VCaP (cell line): ENCODE measurements at regions not wholly inside any gene's neighbourhood (a gene's known extent, or its start where the extent isn't known, plus 50 kb on each side); places are given as distances from the start of the nearest gene placed in this dataset.

ENCODE experiments used
- H3K27ac ChIP-seq: fragments of 450-650 bp; 2 replicates; pipeline ENCODE4 v1.5.1; 2017
- TF ChIP-seq, protein P1 (sequence below): fragments of 450-650 bp; conservative IDR thresholded peaks from 2 replicates; pipeline ENCODE4 v1.5.1; 2017; ENCODE audit warnings: mild to moderate bottlenecking, moderate library complexity

GRCh38 chr4:11735651-11736050 lies 307.0 kb upstream of the HS3ST1 start:
- H3K27ac ChIP-seq, result no peak overlapping the region
- TF ChIP-seq, protein P1, sequence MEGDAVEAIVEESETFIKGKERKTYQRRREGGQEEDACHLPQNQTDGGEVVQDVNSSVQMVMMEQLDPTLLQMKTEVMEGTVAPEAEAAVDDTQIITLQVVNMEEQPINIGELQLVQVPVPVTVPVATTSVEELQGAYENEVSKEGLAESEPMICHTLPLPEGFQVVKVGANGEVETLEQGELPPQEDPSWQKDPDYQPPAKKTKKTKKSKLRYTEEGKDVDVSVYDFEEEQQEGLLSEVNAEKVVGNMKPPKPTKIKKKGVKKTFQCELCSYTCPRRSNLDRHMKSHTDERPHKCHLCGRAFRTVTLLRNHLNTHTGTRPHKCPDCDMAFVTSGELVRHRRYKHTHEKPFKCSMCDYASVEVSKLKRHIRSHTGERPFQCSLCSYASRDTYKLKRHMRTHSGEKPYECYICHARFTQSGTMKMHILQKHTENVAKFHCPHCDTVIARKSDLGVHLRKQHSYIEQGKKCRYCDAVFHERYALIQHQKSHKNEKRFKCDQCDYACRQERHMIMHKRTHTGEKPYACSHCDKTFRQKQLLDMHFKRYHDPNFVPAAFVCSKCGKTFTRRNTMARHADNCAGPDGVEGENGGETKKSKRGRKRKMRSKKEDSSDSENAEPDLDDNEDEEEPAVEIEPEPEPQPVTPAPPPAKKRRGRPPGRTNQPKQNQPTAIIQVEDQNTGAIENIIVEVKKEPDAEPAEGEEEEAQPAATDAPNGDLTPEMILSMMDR, result no peak

- no peak overlapping the region for H3K27ac ChIP-seq
- TF ChIP-seq, protein P1, result no peak
Observed at GRCh38 chr4:11732155-11732554, 303.5 kb upstream of the HS3ST1 start.

GRCh38 chr4:11730545-11730944 lies 301.9 kb upstream of the HS3ST1 start:
- TF ChIP-seq, protein P1, result no peak
- peak overlapping the region; percentile 12 for H3K27ac ChIP-seq

DNA sequence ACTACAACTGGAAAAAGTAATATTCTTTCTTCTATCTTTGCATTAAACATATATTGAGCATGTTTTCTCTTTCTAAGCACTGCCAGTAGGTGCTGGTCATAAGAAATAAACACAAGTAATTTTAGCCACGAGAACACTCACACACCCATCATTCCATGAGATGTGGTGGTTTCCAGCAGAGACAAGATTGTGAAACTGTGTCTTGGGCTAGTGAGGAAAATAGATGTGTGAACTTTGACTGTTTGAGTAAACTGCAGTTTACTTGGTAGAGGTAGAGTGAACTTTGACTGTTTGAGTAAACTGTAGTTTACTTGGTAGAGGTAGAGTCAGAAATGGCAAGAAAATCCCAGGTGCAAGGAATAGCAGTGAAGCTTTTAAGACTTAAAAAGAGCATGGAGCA lies 300.9 kb upstream of the HS3ST1 start:
- H3K27ac ChIP-seq, result no peak overlapping the region
- TF ChIP-seq, protein P1, result no peak

GRCh38 chr4:11727903-11728564 lies 299.3 kb upstream of the HS3ST1 start:
- TF ChIP-seq, protein P1, result no peak
- H3K27ac ChIP-seq, result no peak overlapping the region; the same call in 1 of the 2 replicates

GRCh38 chr4:11724731-11725130 lies 296.0 kb upstream of the HS3ST1 start:
- TF ChIP-seq, protein P1, result no peak
- no peak overlapping the region for H3K27ac ChIP-seq

- H3K27ac ChIP-seq, result no peak overlapping the region
- TF ChIP-seq, protein P1, result no peak
Observed at GRCh38 chr4:11722223-11722622, 293.5 kb upstream of the HS3ST1 start.
